Heart right ventricle (tissue), 16 donors: ENCODE measurements at regions not wholly inside any gene's neighbourhood (a gene's known extent, or its start where the extent isn't known, plus 50 kb on each side); places are given as distances from the start of the nearest gene placed in this dataset.

ENCODE experiments used
- ATAC-seq, 8 donors: fragments of 200-7000 bp; cut with Tn5 transposase; one replicate each; pipeline ENCODE4 v1.9.1; 2020; ENCODE audit warnings: mild to moderate bottlenecking in 8 of 8, moderate library complexity in 8 of 8, moderate number of reproducible peaks in 1 of 8
- DNase-seq, 2 donors: peaks; one replicate each; pipeline ENCODE4 v3.0.0-alpha.2; 2020
- H3K27ac ChIP-seq, 10 donors: fragments of 200-600 bp; sonication (generic) in 2 of 10; one replicate each; pipeline versions ENCODE4 v1.5.0 to v1.8.0; 2020 to 2022; ENCODE audit warnings: mild to moderate bottlenecking in 3 of 10
- H3K27me3 ChIP-seq, 7 donors: fragments of 200-600 bp; one replicate each; pipeline ENCODE4 v1.8.0; 2021 to 2022; ENCODE audit warnings: mild to moderate bottlenecking in 2 of 7
- H3K36me3 ChIP-seq, 9 donors: fragments of 200-600 bp; sonication (generic) in 1 of 9; one replicate each; pipeline versions ENCODE4 v1.5.0 to v1.8.0; 2020 to 2022; ENCODE audit warnings: mild to moderate bottlenecking in 2 of 9
- H3K4me1 ChIP-seq, 9 donors: fragments of 200-600 bp; sonication (generic) in 1 of 9; one replicate each; pipeline versions ENCODE4 v1.5.0 to v1.8.0; 2020 to 2022; ENCODE audit warnings: mild to moderate bottlenecking in 4 of 9
- H3K4me3 ChIP-seq, 10 donors: fragments of 200-600 bp; sonication (generic) in 2 of 10; one replicate each; pipeline versions ENCODE4 v1.5.0 to v1.8.0; 2020 to 2022; ENCODE audit warnings: mild to moderate bottlenecking in 7 of 10, moderate library complexity in 2 of 10
- H3K9me3 ChIP-seq, 11 donors: fragments of 200-600 bp in 10 of 11; sonication (generic) in 2 of 11; one replicate each; pipeline versions ENCODE4 v1.5.0 to v1.8.0; 2013 to 2022; ENCODE audit warnings: mild to moderate bottlenecking in 2 of 11, control low read depth in 1 of 11, moderate library complexity in 1 of 11
- CTCF ChIP-seq, 9 donors: fragments of 200-600 bp; sonication (generic) in 2 of 9; IDR thresholded peaks; one replicate each; pipeline versions ENCODE4 v1.5.0 to v1.8.0; 2021 to 2022; ENCODE audit warnings: antibody characterized with exemption in 9 of 9, mild to moderate bottlenecking in 5 of 9, moderate library complexity in 1 of 9
- WGBS, 2 donors: extraction: QIAGEN DNeasy Blood & Tissue Kit; methylation state at CpG; one replicate each; pipeline ENCODE4 v1.1.7; 2013; ENCODE audit warnings: inconsistent platforms in 1 of 2; 5-methylcytosine and 5-hydroxymethylcytosine counted together
- intact Hi-C, 10 donors: fragments of 100-400 bp; cut with DNase I; formaldehyde crosslinking; loops; one replicate each; pipeline versions ENCODE4 v1.11.1 to v1.14.2; 2022
- donor health status: Arrhythmogenic right ventricular cardiomyopathy.
- donor health status: ischemic (EF 13 %, LVEDD 7.1; RV severe dilation, severe dysfunction).
- donor health status: healthy with polysubstance abuse.
- donor health status: DM: no; HTN: yes; CAD: no.
- donor health status: DM: no; HTN: no; CAD: no.
- donor health status: ischemic (EF 25% LVEDD 6.9; RV normal size, moderate dysfunction).
- donor health status: ischemic (EF 25% LVEDD 5.7; RV mildly dilated, moderate dysfunction).
- donor health status: healthy.
- donor health status: DM: yes; HTN: yes; CAD: no.
- donor health status: Ischemic cardiomyopathy.
- donor health status: ischemic (EF 35%, LVEDD 5.7; RV mildly dilated, moderate dysfunction).
- donor health status: nonischemic (EF 11% LVEDD 7.7; RV severe dilation, severe dysfunction).
- donor health status: DM: yes; HTN: yes; CAD: no.
- donor health status: PGD.
- donor health status: ischemic (EF 29% LVEDD 5.4; RV normal size, mild dysfunction).
- donor health status: nonischemic (EF 23%, LVEDD 6.1; RV moderate dilation, normal function).

GRCh38 chr3:193911784-193912340 lies 224.1 kb upstream of the HES1 start:
- peaks cover 0 to under 1% (median 0%) of the 10 kb centered on the region in 7 donors for H3K27me3 ChIP-seq
- peaks cover 0 to 18% (median 6%) of the 10 kb centered on the region in 11 donors for H3K9me3 ChIP-seq
- no peaks in the 10 kb centered on the region for H3K36me3 ChIP-seq
- H3K27ac ChIP-seq, result peak overlapping the region in 1 of 10 donors; percentile 49
- H3K4me1 ChIP-seq, result peaks cover 0 to 13% (median 0%) of the 10 kb centered on the region in 9 donors
- intact Hi-C loops, result no loop called here
- DNase-seq (no peak), ATAC-seq (no peak)
- peak overlapping the region in 1 of 10 donors; percentile 16 for H3K4me3 ChIP-seq
- 88 to 90% methylated on average over 12 of the region's 12 CpGs for WGBS, 2 donors
- no peak for TF ChIP-seq CTCF (IDR thresholded peaks at IDR 0.05)

- Histone ChIP-seq H3K36me3 (no peaks in the 10 kb centered on the region), H3K4me3 (no peak overlapping the region), H3K27me3 (peaks cover 0 to 7% (median 0%) of the 10 kb centered on the region in 7 donors), H3K9me3 (peaks cover 0 to 13% (median 6%) of the 10 kb centered on the region in 11 donors), H3K4me1 (peaks cover 0 to 13% (median 0%) of the 10 kb centered on the region in 9 donors), H3K27ac (peak overlapping the region in 1 of 10 donors; percentile 37)
- intact Hi-C loops, result no loop called here
- ATAC-seq (no peak), DNase-seq (no peak)
- TF ChIP-seq CTCF (IDR thresholded peaks at IDR 0.05), result no peak
- WGBS, 2 donors, result 97 to 100% methylated on average over 2 of the region's 2 CpGs
These were observed 223.2 kb upstream of the HES1 start for GRCh38 chr3:193912621-193913178.

- Histone ChIP-seq H3K4me1 (peaks cover 0 to 13% (median 0%) of the 10 kb centered on the region in 9 donors), H3K36me3 (no peaks in the 10 kb centered on the region), H3K4me3 (no peak overlapping the region), H3K9me3 (no peaks in the 10 kb centered on the region), H3K27me3 (peaks cover 0 to 20% (median 0%) of the 10 kb centered on the region in 7 donors), H3K27ac (no peak overlapping the region)
- 92 to 98% methylated on average over 1 of the region's 1 CpG for WGBS, 2 donors
- DNase-seq, result no peak
- no peak for ATAC-seq
- intact Hi-C loops, result no loop called here
- TF ChIP-seq CTCF (IDR thresholded peaks at IDR 0.05), result no peak
These were observed 221.3 kb upstream of the HES1 start for GRCh38 chr3:193914602-193915001.

- Histone ChIP-seq H3K4me3 (no peak overlapping the region), H3K36me3 (no peaks in the 10 kb centered on the region), H3K9me3 (no peaks in the 10 kb centered on the region), H3K4me1 (peaks cover 0 to 13% (median 0%) of the 10 kb centered on the region in 9 donors), H3K27me3 (peaks cover 0 to 23% (median 0%) of the 10 kb centered on the region in 7 donors), H3K27ac (no peak overlapping the region)
- no peak for TF ChIP-seq CTCF (IDR thresholded peaks at IDR 0.05)
- ATAC-seq, result no peak
- DNase-seq, result no peak
- intact Hi-C loops, result no loop called here
- WGBS, 2 donors, result 98 to 99% methylated on average over 4 of the region's 4 CpGs
These were observed 220.8 kb upstream of the HES1 start for GRCh38 chr3:193915099-193915498.
